Pancreas (tissue), 10 donors: ENCODE measurements at regions not wholly inside any gene's neighbourhood (a gene's known extent, or its start where the extent isn't known, plus 50 kb on each side); places are given as distances from the start of the nearest gene placed in this dataset.

ENCODE experiments used
- ATAC-seq, 4 donors: fragments of 200-7000 bp; cut with Tn5 transposase; one replicate each; pipeline versions ENCODE4 v1.8.0 to v1.9.1; 2020; ENCODE audit warnings: mild to moderate bottlenecking in 4 of 4, moderate library complexity in 4 of 4
- DNase-seq, 6 donors: peaks; one replicate each; pipeline ENCODE4 v3.0.0-alpha.2; 2020
- FAIRE-seq: peaks from 2 replicates; lab custom pipeline; 2012; peaks lifted over from hg19 to GRCh38; lab: Jason Lieb, UNC
- H3K27ac ChIP-seq, 4 donors: fragments of 200-600 bp; sonication (generic); 1 replicate in 3 of 4; 2 replicates in 1 of 4; pipeline versions ENCODE4 v1.5.0 to v1.8.0; 2020
- H3K27me3 ChIP-seq, 4 donors: fragments of 200-600 bp; one replicate each; pipeline ENCODE4 v1.8.0; 2021
- H3K36me3 ChIP-seq, 3 donors: fragments of 200-600 bp; sonication (generic) in 1 of 3; one replicate each; pipeline versions ENCODE4 v1.5.0 to v1.8.0; 2020 to 2021
- H3K4me1 ChIP-seq, 3 donors: fragments of 200-600 bp; one replicate each; pipeline ENCODE4 v1.8.0; 2021
- H3K4me3 ChIP-seq, 4 donors: fragments of 200-600 bp; sonication (generic) in 2 of 4; one replicate each; pipeline versions ENCODE4 v1.5.0 to v1.8.0; 2020 to 2021
- H3K9me3 ChIP-seq, 4 donors: fragments of 200-600 bp; one replicate each; pipeline ENCODE4 v1.8.0; 2021
- CTCF ChIP-seq, 4 donors: fragments of 200-600 bp; sonication (generic) in 3 of 4; IDR thresholded peaks; one replicate each; pipeline versions ENCODE4 v1.5.0 to v1.8.0; 2021; ENCODE audit warnings: antibody characterized with exemption in 4 of 4
- WGBS, 2 donors: extraction: QIAGEN DNeasy Blood & Tissue Kit; methylation state at CpG; one replicate each; pipeline ENCODE4 v1.1.7; 2013; 5-methylcytosine and 5-hydroxymethylcytosine counted together
- intact Hi-C, 3 donors: fragments of 100-400 bp; cut with DNase I; formaldehyde crosslinking; loops; one replicate each; pipeline versions ENCODE4 v1.11.1 to v1.14.2; 2022
- donor health status: healthy with polysubstance abuse.
- donor health status: DM: no; HTN: no; CAD: no; lungs with moderate emphysema.
- donor health status: DM: no; HTN: no; CAD: no.
- donor health status: control.
- donor health status: control.
- donor health status: Bipolar disorder and iron deficiency.
- donor health status: DM: yes; HTN: yes; CAD: no.
- donor health status: DM: no; HTN: no; CAD: no.
- donor health status: DM: no; HTN: no; CAD: no.
- donor health status: DM: yes; HTN: yes; CAD: no.

GRCh38 chr6:168739381-168739780, 298.4 kb downstream of the SMOC2 start:
- FAIRE-seq = no peak
- no peak overlapping the region for H3K27ac ChIP-seq
- no peak for TF ChIP-seq CTCF (IDR thresholded peaks at IDR 0.05)
- no peak overlapping the region for H3K4me3 ChIP-seq
- DNase-seq = no peak
- no peaks in the 10 kb centered on the region for H3K36me3 ChIP-seq
- peaks cover 0 to 4% (median 0%) of the 10 kb centered on the region in 4 donors for H3K27me3 ChIP-seq
- H3K4me1 ChIP-seq = no peaks in the 10 kb centered on the region
- WGBS, 2 donors = 82 to 95% methylated on average over 2 of the region's 2 CpGs
- H3K9me3 ChIP-seq = no peaks in the 10 kb centered on the region
- intact Hi-C loops = no loop called here
- no peak for ATAC-seq

- WGBS, 2 donors = 86 to 94% methylated on average over 5 of the region's 5 CpGs
- no peak for FAIRE-seq
- H3K4me3 ChIP-seq = no peak overlapping the region
- DNase-seq = no peak
- no peaks in the 10 kb centered on the region for H3K9me3 ChIP-seq
- no peak for TF ChIP-seq CTCF (IDR thresholded peaks at IDR 0.05)
- peaks cover 0 to 4% (median 0%) of the 10 kb centered on the region in 4 donors for H3K27me3 ChIP-seq
- no peaks in the 10 kb centered on the region for H3K4me1 ChIP-seq
- H3K27ac ChIP-seq = no peak overlapping the region
- ATAC-seq = no peak
- no peaks in the 10 kb centered on the region for H3K36me3 ChIP-seq
- intact Hi-C loops = no loop called here
Measured at GRCh38 chr6:168737481-168737880, 296.5 kb downstream of the SMOC2 start.

DNA sequence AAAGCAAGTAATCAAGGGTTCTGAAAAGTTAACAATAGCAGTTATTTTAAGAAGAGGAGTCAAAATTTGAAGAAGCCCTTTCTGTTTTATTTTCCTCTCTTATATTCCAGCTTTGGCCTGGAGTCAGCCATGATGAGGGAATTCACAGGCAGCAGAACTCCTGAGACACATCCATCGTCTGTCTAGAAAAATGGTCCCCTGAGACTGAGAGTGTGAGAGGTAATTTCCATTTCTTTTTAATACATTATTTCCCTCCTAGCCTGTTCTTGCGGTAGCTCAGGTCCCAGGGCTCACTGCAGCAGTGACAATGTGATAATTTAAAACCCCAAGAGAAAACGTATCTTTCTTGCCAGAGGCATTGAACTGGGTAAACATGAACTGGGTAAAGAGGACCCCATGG, 296.0 kb downstream of the SMOC2 start:
- 74 to 85% methylated on average over 3 of the region's 3 CpGs for WGBS, 2 donors
- TF ChIP-seq CTCF (IDR thresholded peaks at IDR 0.05) = no peak
- DNase-seq (no peak), FAIRE-seq (no peak), ATAC-seq (no peak)
- Histone ChIP-seq H3K4me3 (no peak overlapping the region), H3K4me1 (no peaks in the 10 kb centered on the region), H3K36me3 (no peaks in the 10 kb centered on the region), H3K27me3 (peaks cover 0 to 4% (median 0%) of the 10 kb centered on the region in 4 donors), H3K27ac (no peak overlapping the region), H3K9me3 (no peaks in the 10 kb centered on the region)
- intact Hi-C loops = no loop called here

- Histone ChIP-seq H3K27me3 (peaks cover 0 to 4% (median 0%) of the 10 kb centered on the region in 4 donors), H3K4me3 (no peak overlapping the region), H3K36me3 (no peaks in the 10 kb centered on the region), H3K27ac (no peak overlapping the region), H3K9me3 (no peaks in the 10 kb centered on the region), H3K4me1 (no peaks in the 10 kb centered on the region)
- intact Hi-C loops = no loop called here
- FAIRE-seq = no peak
- no peak for DNase-seq
- no peak for ATAC-seq
- TF ChIP-seq CTCF (IDR thresholded peaks at IDR 0.05) = no peak
Measured at GRCh38 chr6:168736039-168736438, 295.1 kb downstream of the SMOC2 start.

GRCh38 chr6:168735268-168735949, 294.4 kb downstream of the SMOC2 start:
- intact Hi-C loops = no loop called here
- DNase-seq (no peak), ATAC-seq (no peak), FAIRE-seq (no peak)
- Histone ChIP-seq H3K4me3 (no peak overlapping the region), H3K36me3 (no peaks in the 10 kb centered on the region), H3K9me3 (no peaks in the 10 kb centered on the region), H3K27ac (no peak overlapping the region), H3K4me1 (no peaks in the 10 kb centered on the region), H3K27me3 (peaks cover 0 to 4% (median 0%) of the 10 kb centered on the region in 4 donors)
- TF ChIP-seq CTCF (IDR thresholded peaks at IDR 0.05) = no peak
- 65 to 75% methylated on average over 6 of the region's 6 CpGs for WGBS, 2 donors
